ENCODE measurements at regions not wholly inside any gene's neighbourhood (a gene's known extent, or its start where the extent isn't known, plus 50 kb on each side); places are given as distances from the start of the nearest gene placed in this dataset.
"Not testable (repeated sequence)": the region's sequence is repeated elsewhere in the genome, so short reads cannot be mapped to it uniquely, and the experiment has no call there.

- no peak for FAIRE-seq
- no peak for DNase-seq (ENCODE audit: low read depth in 1 of 2, low spot score in 1 of 2)
- TF ChIP-seq ZFP36 (IDR thresholded peaks at IDR 0.05; ENCODE audit: borderline replicate concordance, partially characterized antibody): no peak
- no peak for TF ChIP-seq USF2 (IDR thresholded peaks at IDR 0.05)
- TF ChIP-seq MAZ (IDR thresholded peaks at IDR 0.05; ENCODE audit: borderline replicate concordance, low read depth, low read length): no peak
- H3K9me3 ChIP-seq: no peaks in the 10 kb centered on the region
- H3K4me2 ChIP-seq: no peak overlapping the region
- H3K27ac ChIP-seq: no peak overlapping the region
- CTCF ChIA-PET: interaction anchor here (1.1 to 1.5 kb wide), 3 partner anchors 13 to 253 kb away, joined by 3 read pairs; no protein-coding TSS in a partner anchor
- H3K4me3 ChIP-seq: no peak overlapping the region
- POLR2A ChIA-PET: no interaction called here
- no peaks in the 10 kb centered on the region for H3K4me1 ChIP-seq
- ATAC-seq: no peak
These were observed 114.0 kb upstream of the ARG1 start for GRCh38 chr6:131459005-131459404.

DNA sequence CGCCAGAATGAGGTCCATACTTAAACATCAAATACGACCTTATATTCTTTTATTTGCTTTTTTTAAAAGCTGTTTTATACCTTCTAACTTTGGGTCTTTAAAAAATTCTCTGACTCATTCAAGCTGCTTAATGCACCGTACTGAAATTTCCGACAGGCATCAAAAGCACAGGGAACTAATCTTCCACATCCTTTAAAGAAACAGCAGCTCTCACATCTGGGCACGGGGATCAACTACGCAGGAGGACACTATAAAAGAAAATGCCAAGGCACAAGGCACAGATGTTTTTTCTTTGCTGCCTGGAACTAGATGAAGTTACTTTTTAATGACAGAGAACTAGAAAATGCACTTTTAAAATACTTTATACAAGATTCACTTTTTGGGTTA lies 112.4 kb upstream of the ARG1 start:
- Histone ChIP-seq H3K9me3 (no peaks in the 10 kb centered on the region), H3K4me2 (no peak overlapping the region), H3K27ac (no peak overlapping the region), H3K4me3 (no peak overlapping the region), H3K4me1 (no peaks in the 10 kb centered on the region)
- DNase-seq (ENCODE audit: low read depth in 1 of 2, low spot score in 1 of 2): no peak
- WGBS (ENCODE audit: missing lambda C conversion rate): 27% methylated on average over 6 of the region's 6 CpGs
- TF ChIP-seq RARB (CRISPR knock-in tag; IDR thresholded peaks at IDR 0.05) (no peak), HOXB13 (CRISPR knock-in tag; IDR thresholded peaks at IDR 0.05; ENCODE audit: low read depth) (no peak), EP300 (IDR thresholded peaks at IDR 0.05) (no peak), HES2 (IDR thresholded peaks at IDR 0.05) (no peak), JUN (IDR thresholded peaks at IDR 0.05) (no peak), HEYL (CRISPR knock-in tag; IDR thresholded peaks at IDR 0.05) (no peak), POLR2AphosphoS2 (conservative IDR thresholded peaks at IDR 0.05; ENCODE audit: low read length) (no peak), HOXB5 (CRISPR knock-in tag; IDR thresholded peaks at IDR 0.05) (no peak)
- no peak for ATAC-seq
- CTCF ChIA-PET: interaction anchor here (0.7 to 1.5 kb wide), 4 partner anchors 10 to 248 kb away, joined by 3 to 5 read pairs (median 4); no protein-coding TSS in a partner anchor
- FAIRE-seq: no peak
- POLR2A ChIA-PET: no interaction called here

DNA sequence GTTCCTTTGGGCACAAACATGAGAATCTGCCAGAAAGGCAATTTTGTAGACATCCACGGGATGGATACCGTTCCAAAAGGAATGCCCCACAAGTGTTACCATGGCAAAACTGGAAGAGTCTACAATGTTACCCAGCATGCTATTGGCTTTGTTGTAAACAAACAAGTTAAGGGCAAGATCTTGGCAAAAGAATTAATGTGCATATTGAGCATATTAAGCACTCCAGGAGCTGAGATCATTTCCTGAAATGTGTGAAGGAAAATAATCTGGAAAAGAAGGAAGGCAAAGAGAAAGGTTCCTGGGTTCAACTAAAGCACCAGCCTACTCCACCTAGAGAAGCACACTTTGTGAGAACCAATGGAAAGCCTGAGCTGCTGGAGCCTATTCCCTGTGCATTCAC lies 103.9 kb upstream of the ARG1 start:
- FAIRE-seq (no peak), DNase-seq (ENCODE audit: low read depth in 1 of 2, low spot score in 1 of 2) (no peak), ATAC-seq (no peak)
- WGBS (ENCODE audit: missing lambda C conversion rate): 28% methylated on average over 2 of the region's 2 CpGs
- no peak overlapping the region for H3K27ac ChIP-seq
- no peaks in the 10 kb centered on the region for H3K4me1 ChIP-seq
- no peaks in the 10 kb centered on the region for H3K9me3 ChIP-seq
- H3K4me3 ChIP-seq: no peak overlapping the region
- no peak for TF ChIP-seq CHD4 (IDR thresholded peaks at IDR 0.05; ENCODE audit: borderline replicate concordance)
- no peak for TF ChIP-seq FOSB (CRISPR knock-in tag; IDR thresholded peaks at IDR 0.05)
- no peak for TF ChIP-seq GATA3 (IDR thresholded peaks at IDR 0.05; ENCODE audit: borderline replicate concordance)
- H3K4me2 ChIP-seq: no peak overlapping the region
- CTCF ChIA-PET: interaction anchor here (1.0 kb wide), 1 partner anchor 14 kb away, joined by 3 read pairs; no protein-coding TSS in a partner anchor
- POLR2A ChIA-PET: no interaction called here

- Histone ChIP-seq H3K4me3 (no peak overlapping the region), H3K9me3 (no peaks in the 10 kb centered on the region; the same call in 2 of the 3 replicates), H3K4me1 (no peaks in the 10 kb centered on the region), H3K27ac (no peak overlapping the region), H3K4me2 (no peak overlapping the region)
- ChIA-PET CTCF (interaction anchor here (0.6 to 1.4 kb wide), 4 partner anchors 10 to 816 kb away, joined by 3 to 4 read pairs (median 3); no protein-coding TSS in a partner anchor), POLR2A (no interaction called here)
- WGBS (ENCODE audit: missing lambda C conversion rate): 71% methylated on average over 3 of the region's 3 CpGs
- TF ChIP-seq MAFK (IDR thresholded peaks at IDR 0.05; ENCODE audit: partially characterized antibody): no peak
- no peak for TF ChIP-seq ZFP36 (IDR thresholded peaks at IDR 0.05; ENCODE audit: borderline replicate concordance, partially characterized antibody)
- no peak for TF ChIP-seq ZNF302 (CRISPR knock-in tag; IDR thresholded peaks at IDR 0.05)
- no peak for DNase-seq (ENCODE audit: low read depth in 1 of 2, low spot score in 1 of 2)
- FAIRE-seq: no peak
- ATAC-seq: no peak
These were observed 102.5 kb upstream of the ARG1 start for GRCh38 chr6:131470534-131470933.

DNA sequence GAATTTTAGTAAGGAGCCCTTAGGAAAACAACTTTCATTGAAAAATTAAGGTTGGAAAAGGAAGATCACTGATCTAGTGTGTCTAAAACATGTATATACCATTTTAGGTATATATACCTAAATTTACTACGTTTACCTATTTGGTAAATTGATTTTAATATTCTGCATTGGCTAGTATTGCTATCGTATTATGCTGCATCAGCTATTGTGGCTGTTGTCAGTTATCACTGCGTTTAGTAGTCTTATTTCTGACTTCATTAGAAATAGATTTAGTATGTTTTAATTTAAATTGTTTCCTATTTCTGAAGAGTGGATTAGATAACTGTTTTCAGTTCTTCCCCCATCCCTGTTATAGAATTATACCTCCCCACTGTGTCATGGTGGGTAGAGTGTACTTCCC lies 101.7 kb upstream of the ARG1 start:
- Histone ChIP-seq H3K9me3 (no peaks in the 10 kb centered on the region; the same call in 2 of the 3 replicates), H3K27ac (no peak overlapping the region), H3K4me1 (no peaks in the 10 kb centered on the region), H3K4me3 (no peak overlapping the region), H3K4me2 (no peak overlapping the region)
- no peak for TF ChIP-seq EHF (CRISPR knock-in tag; IDR thresholded peaks at IDR 0.05)
- no peak for TF ChIP-seq HEYL (CRISPR knock-in tag; IDR thresholded peaks at IDR 0.05)
- TF ChIP-seq ZC3H11A (IDR thresholded peaks at IDR 0.05): no peak
- TF ChIP-seq FOSL2 (IDR thresholded peaks at IDR 0.05): no peak
- no peak for TF ChIP-seq FOSL2 (CRISPR knock-in tag; IDR thresholded peaks at IDR 0.05)
- no peak for ATAC-seq
- 37% methylated on average over 3 of the region's 3 CpGs for WGBS (ENCODE audit: missing lambda C conversion rate)
- ChIA-PET POLR2A (no interaction called here), CTCF (interaction anchor here (0.7 to 1.0 kb wide), 2 partner anchors 12 to 816 kb away, joined by 3 read pairs; no protein-coding TSS in a partner anchor)
- DNase-seq (ENCODE audit: low read depth in 1 of 2, low spot score in 1 of 2): no peak
- FAIRE-seq: no peak

DNA sequence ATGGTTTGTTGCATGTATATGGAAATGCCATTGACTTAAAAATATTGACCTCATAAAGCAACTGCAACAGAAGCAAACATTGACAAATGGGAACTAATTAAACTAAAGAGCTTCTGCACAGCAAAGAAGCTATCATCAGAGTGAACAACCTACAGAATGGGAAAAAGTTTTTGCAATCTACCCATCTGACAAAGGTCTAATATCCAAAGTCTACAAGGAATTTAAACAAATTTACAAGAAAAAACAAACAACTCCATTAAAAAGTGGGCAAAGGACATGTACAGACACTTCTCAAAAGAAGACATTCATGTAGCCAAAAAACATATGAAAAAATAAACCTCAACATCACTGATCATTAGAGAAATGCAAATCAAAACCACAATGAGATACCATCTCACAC lies 99.7 kb upstream of the ARG1 start:
- H3K4me1 ChIP-seq; ATAC-seq; H3K4me3 ChIP-seq; H3K4me2 ChIP-seq; POLR2A ChIA-PET; DNase-seq (ENCODE audit: low read depth in 1 of 2, low spot score in 1 of 2); H3K9me3 ChIP-seq; FAIRE-seq; H3K27ac ChIP-seq: not testable (repeated sequence)
- CTCF ChIA-PET: interaction anchor here (0.7 kb wide), 1 partner anchor 58 kb away, joined by 3 read pairs; no protein-coding TSS in a partner anchor

Data from A549 (cell line).